Caco-2 (cell line): ENCODE measurements at regions not wholly inside any gene's neighbourhood (a gene's known extent, or its start where the extent isn't known, plus 50 kb on each side); places are given as distances from the start of the nearest gene placed in this dataset.

Experiments used
- BruUV-seq: library from RNA; stranded (reverse); fragments of 400-500 nt; replicated peaks from 2 replicates; lab custom pipeline; 2021; lab: Mats Ljungman, UMichigan
- CTCF ChIA-PET: fragments of 300-600 bp; sonication (Branson Sonifier 250); formaldehyde crosslinking; loops from one replicate; lab custom pipeline; 2022; ENCODE audit warnings: antibody characterized with exemption; lab: Charles Lee
- POLR2A ChIA-PET: fragments of 300-600 bp; sonication (Branson Sonifier 250); formaldehyde crosslinking; loops from one replicate; lab custom pipeline; 2022; ENCODE audit warnings: antibody characterized with exemption; lab: Charles Lee
- DNase-seq, 2 experiments: peaks; one replicate each; pipeline versions ENCODE4 v3.0.0 to v3.0.0-alpha.2; 2020 to 2022
- H3K27me3 ChIP-seq: replicated peaks from 2 replicates; pipeline ENCODE4 v1.6.0; 2011; ENCODE audit warnings: low read length; ENCODE audit not compliant: control insufficient read depth, insufficient read depth
- H3K36me3 ChIP-seq: 2 replicates; pipeline ENCODE4 v1.5.1; 2011; ENCODE audit warnings: low read length; ENCODE audit not compliant: control insufficient read depth, insufficient read depth
- H3K4me1 ChIP-seq: fragments of 250-450 bp; sonication (Bioruptor Pico); 2 replicates; pipeline ENCODE4 v1.5.1; 2020; ENCODE audit warnings: mild to moderate bottlenecking
- H3K4me3 ChIP-seq: 2 replicates; pipeline ENCODE4 v1.5.1; 2011; ENCODE audit warnings: low read depth, mild to moderate bottlenecking, control low read depth, low read length
- H3K9me3 ChIP-seq: fragments of 250-450 bp; sonication (Bioruptor Pico); 2 replicates; pipeline ENCODE4 v1.5.1; 2020; ENCODE audit warnings: mild to moderate bottlenecking, moderate library complexity
- H3K27ac Mint-ChIP-seq: one replicate; pipeline ENCODE4 v1.8.0; 2022; ENCODE audit warnings: mixed read lengths; ENCODE audit not compliant: unreplicated experiment
- H3K27me3 Mint-ChIP-seq: one replicate; pipeline ENCODE4 v1.8.0; 2022; ENCODE audit warnings: mixed read lengths; ENCODE audit not compliant: insufficient read depth, unreplicated experiment
- H3K36me3 Mint-ChIP-seq: one replicate; pipeline ENCODE4 v1.8.0; 2022; ENCODE audit warnings: mild to moderate bottlenecking, mixed read lengths; ENCODE audit not compliant: insufficient read depth, unreplicated experiment
- H3K4me1 Mint-ChIP-seq: one replicate; pipeline ENCODE4 v1.8.0; 2022; ENCODE audit warnings: low read depth, mixed read lengths; ENCODE audit not compliant: unreplicated experiment
- H3K4me3 Mint-ChIP-seq: one replicate; pipeline ENCODE4 v1.8.0; 2022; ENCODE audit warnings: mild to moderate bottlenecking, moderate library complexity, mixed read lengths; ENCODE audit not compliant: unreplicated experiment
- H3K9me3 Mint-ChIP-seq: one replicate; pipeline ENCODE4 v1.8.0; 2022; ENCODE audit warnings: mixed read lengths; ENCODE audit not compliant: unreplicated experiment
- intact Hi-C: fragments of 100-400 bp; cut with micrococcal nuclease; formaldehyde crosslinking; loops from one replicate; pipeline ENCODE4 v1.10.0; 2022; ENCODE audit not compliant: unreplicated experiment
- TF ChIP-seq, protein P1 (sequence below), 2 experiments: fragments of 200-600 bp in 1 of 2; IDR thresholded peaks; 1 replicate in 1 of 2; 2 replicates in 1 of 2; pipeline versions ENCODE4 v1.5.1 to v1.8.0; 2011 to 2022; ENCODE audit warnings: antibody characterized with exemption in 1 of 2, control low read depth in 1 of 2, inconsistent platforms in 1 of 2, low read depth in 1 of 2, low read length in 1 of 2, mild to moderate bottlenecking in 1 of 2, moderate library complexity in 1 of 2; ENCODE audit not compliant: insufficient read depth in 1 of 2, severe bottlenecking in 1 of 2, unreplicated experiment in 1 of 2

DNA sequence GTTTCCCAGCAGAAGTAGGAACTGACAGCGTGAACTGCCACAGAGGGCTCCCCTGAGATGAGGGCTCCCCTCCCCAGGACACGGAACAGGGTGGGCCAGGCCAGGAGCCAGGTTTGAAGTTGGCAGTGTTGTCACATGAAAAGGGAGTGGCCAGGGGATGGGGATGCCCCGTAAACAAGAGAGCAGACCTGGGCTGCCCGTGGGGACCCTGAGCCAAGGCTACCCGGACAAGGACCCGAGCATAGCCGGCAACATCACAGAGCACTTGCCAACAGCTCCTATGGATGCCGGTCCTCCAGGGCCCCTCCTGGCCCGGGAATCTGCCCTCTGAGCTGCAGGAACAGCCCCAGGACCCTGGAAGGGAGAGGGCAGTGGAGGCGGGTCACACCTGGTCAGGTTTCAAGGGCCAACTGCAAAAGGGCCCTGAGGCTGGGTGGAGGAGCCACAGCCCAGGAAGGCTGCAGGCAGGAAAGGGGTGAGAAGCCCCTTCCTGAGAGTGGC, 102.1 kb downstream of the CPZ start:
- H3K9me3 ChIP-seq, result no peaks in the 10 kb centered on the region
- H3K4me3 ChIP-seq, result no peak overlapping the region
- no peaks in the 10 kb centered on the region for H3K4me1 ChIP-seq
- BruUV-seq, result no TSS peak
- TF ChIP-seq, protein P1, sequence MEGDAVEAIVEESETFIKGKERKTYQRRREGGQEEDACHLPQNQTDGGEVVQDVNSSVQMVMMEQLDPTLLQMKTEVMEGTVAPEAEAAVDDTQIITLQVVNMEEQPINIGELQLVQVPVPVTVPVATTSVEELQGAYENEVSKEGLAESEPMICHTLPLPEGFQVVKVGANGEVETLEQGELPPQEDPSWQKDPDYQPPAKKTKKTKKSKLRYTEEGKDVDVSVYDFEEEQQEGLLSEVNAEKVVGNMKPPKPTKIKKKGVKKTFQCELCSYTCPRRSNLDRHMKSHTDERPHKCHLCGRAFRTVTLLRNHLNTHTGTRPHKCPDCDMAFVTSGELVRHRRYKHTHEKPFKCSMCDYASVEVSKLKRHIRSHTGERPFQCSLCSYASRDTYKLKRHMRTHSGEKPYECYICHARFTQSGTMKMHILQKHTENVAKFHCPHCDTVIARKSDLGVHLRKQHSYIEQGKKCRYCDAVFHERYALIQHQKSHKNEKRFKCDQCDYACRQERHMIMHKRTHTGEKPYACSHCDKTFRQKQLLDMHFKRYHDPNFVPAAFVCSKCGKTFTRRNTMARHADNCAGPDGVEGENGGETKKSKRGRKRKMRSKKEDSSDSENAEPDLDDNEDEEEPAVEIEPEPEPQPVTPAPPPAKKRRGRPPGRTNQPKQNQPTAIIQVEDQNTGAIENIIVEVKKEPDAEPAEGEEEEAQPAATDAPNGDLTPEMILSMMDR (IDR thresholded peaks at IDR 0.05; ENCODE audit: insufficient read depth in 1 of 2, low read depth in 1 of 2, low read length in 1 of 2, severe bottlenecking in 1 of 2, unreplicated experiment in 1 of 2), result no peak
- ChIA-PET CTCF (no interaction called here), POLR2A (no interaction called here)
- H3K27me3 ChIP-seq, result no peaks in the 10 kb centered on the region
- no peak overlapping the region for H3K27ac Mint-ChIP-seq
- DNase-seq, result no peak
- H3K27me3 Mint-ChIP-seq, result peaks cover 37% of the 10 kb centered on the region
- H3K4me3 Mint-ChIP-seq, result no peak overlapping the region
- H3K9me3 Mint-ChIP-seq, result no peaks in the 10 kb centered on the region
- intact Hi-C loops, result no loop called here
- no peaks in the 10 kb centered on the region for H3K4me1 Mint-ChIP-seq
- H3K36me3 Mint-ChIP-seq, result no peaks in the 10 kb centered on the region
- no peaks in the 10 kb centered on the region for H3K36me3 ChIP-seq

GRCh38 chr4:8694226-8694625, 101.7 kb downstream of the CPZ start:
- Histone ChIP-seq H3K27me3 (no peaks in the 10 kb centered on the region), H3K4me1 (no peaks in the 10 kb centered on the region), H3K4me3 (no peak overlapping the region), H3K36me3 (no peaks in the 10 kb centered on the region), H3K9me3 (no peaks in the 10 kb centered on the region)
- H3K9me3 Mint-ChIP-seq, result no peaks in the 10 kb centered on the region
- no peak for DNase-seq
- ChIA-PET POLR2A (no interaction called here), CTCF (no interaction called here)
- no TSS peak for BruUV-seq
- TF ChIP-seq, protein P1 (IDR thresholded peaks at IDR 0.05; ENCODE audit: insufficient read depth in 1 of 2, low read depth in 1 of 2, low read length in 1 of 2, severe bottlenecking in 1 of 2, unreplicated experiment in 1 of 2), result no peak
- no peaks in the 10 kb centered on the region for H3K36me3 Mint-ChIP-seq
- H3K4me3 Mint-ChIP-seq, result no peak overlapping the region
- intact Hi-C loops, result no loop called here
- no peaks in the 10 kb centered on the region for H3K4me1 Mint-ChIP-seq
- peaks cover 38% of the 10 kb centered on the region for H3K27me3 Mint-ChIP-seq
- no peak overlapping the region for H3K27ac Mint-ChIP-seq

GRCh38 chr4:8691151-8691775, 98.7 kb downstream of the CPZ start:
- Histone ChIP-seq H3K4me1 (no peaks in the 10 kb centered on the region), H3K9me3 (no peaks in the 10 kb centered on the region), H3K4me3 (no peak overlapping the region), H3K27me3 (no peaks in the 10 kb centered on the region), H3K36me3 (no peaks in the 10 kb centered on the region)
- no peak for DNase-seq
- H3K27ac Mint-ChIP-seq, result no peak overlapping the region
- intact Hi-C loops, result no loop called here
- POLR2A ChIA-PET, result no interaction called here
- no TSS peak for BruUV-seq
- H3K27me3 Mint-ChIP-seq, result peaks cover 38% of the 10 kb centered on the region
- TF ChIP-seq, protein P1 (IDR thresholded peaks at IDR 0.05; ENCODE audit: insufficient read depth in 1 of 2, low read depth in 1 of 2, low read length in 1 of 2, severe bottlenecking in 1 of 2, unreplicated experiment in 1 of 2), result no peak
- no peaks in the 10 kb centered on the region for H3K36me3 Mint-ChIP-seq
- CTCF ChIA-PET, result no interaction called here
- H3K9me3 Mint-ChIP-seq, result no peaks in the 10 kb centered on the region
- no peak overlapping the region for H3K4me3 Mint-ChIP-seq
- no peaks in the 10 kb centered on the region for H3K4me1 Mint-ChIP-seq
